ENCODE measurements at regions not wholly inside any gene's neighbourhood (a gene's known extent, or its start where the extent isn't known, plus 50 kb on each side); places are given as distances from the start of the nearest gene placed in this dataset.

DNA sequence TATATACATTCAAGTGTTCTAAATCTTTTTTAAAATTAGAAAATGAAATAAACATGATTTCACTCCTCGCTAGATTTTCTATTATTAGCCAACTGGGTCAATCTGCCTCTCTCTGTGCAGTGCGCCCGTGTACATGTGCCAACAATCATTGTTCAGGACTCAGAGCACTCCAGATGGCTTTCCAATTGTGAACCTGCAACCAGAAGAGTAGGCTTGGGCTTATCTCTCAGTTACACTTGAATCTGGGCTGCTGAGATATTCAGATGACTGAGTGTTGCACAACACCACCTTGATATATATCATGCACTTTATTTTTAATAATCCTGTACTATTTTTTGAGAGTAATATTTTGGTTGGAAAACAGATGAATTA, 184.0 kb upstream of the FSTL5 start:
- no peak overlapping the region for H3K4me3 ChIP-seq (ENCODE audit: low read length)
- DNase-seq (ENCODE audit: low read depth), result no peak

DNA sequence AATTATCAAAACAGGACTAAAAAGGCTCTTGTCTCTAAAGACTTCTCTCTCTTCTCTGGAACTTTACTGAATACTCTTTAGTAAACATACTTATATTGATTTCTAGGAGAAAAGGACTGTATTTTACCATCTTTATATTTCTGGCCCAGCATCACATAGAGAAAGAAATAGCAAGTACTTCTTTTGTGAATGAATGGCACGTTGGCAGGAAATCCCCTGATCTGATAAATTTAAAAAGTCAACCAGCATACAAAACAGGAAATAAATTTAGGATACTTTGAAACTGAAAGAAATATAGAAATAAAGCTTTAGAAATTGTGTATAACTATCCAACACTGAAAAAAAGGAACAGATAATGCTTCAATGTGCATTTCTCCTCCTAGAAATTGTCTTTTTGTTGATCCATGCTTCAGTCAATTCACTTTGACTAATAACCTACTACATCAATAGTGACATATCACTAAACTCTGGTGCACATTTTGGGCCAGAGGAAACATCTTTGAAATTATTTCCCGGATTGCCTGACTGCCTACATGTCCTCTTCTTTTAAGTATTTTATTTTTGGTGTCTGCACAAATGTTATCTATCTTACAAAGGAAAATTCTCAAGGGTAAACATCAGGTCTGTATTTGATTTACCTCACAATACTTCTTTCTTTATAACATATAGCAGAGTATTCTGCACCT, 183.5 kb upstream of the FSTL5 start:
- H3K4me3 ChIP-seq (ENCODE audit: low read length), result no peak overlapping the region
- TF ChIP-seq, protein P1, sequence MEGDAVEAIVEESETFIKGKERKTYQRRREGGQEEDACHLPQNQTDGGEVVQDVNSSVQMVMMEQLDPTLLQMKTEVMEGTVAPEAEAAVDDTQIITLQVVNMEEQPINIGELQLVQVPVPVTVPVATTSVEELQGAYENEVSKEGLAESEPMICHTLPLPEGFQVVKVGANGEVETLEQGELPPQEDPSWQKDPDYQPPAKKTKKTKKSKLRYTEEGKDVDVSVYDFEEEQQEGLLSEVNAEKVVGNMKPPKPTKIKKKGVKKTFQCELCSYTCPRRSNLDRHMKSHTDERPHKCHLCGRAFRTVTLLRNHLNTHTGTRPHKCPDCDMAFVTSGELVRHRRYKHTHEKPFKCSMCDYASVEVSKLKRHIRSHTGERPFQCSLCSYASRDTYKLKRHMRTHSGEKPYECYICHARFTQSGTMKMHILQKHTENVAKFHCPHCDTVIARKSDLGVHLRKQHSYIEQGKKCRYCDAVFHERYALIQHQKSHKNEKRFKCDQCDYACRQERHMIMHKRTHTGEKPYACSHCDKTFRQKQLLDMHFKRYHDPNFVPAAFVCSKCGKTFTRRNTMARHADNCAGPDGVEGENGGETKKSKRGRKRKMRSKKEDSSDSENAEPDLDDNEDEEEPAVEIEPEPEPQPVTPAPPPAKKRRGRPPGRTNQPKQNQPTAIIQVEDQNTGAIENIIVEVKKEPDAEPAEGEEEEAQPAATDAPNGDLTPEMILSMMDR (conservative IDR thresholded peaks at IDR 0.05; ENCODE audit: low read length), result no peak
- no peak for DNase-seq (ENCODE audit: low read depth)

More for the DNA sequence above, 184.0 kb upstream of the FSTL5 start:
- TF ChIP-seq, protein P1 (conservative IDR thresholded peaks at IDR 0.05; ENCODE audit: low read length), result no peak

DNA sequence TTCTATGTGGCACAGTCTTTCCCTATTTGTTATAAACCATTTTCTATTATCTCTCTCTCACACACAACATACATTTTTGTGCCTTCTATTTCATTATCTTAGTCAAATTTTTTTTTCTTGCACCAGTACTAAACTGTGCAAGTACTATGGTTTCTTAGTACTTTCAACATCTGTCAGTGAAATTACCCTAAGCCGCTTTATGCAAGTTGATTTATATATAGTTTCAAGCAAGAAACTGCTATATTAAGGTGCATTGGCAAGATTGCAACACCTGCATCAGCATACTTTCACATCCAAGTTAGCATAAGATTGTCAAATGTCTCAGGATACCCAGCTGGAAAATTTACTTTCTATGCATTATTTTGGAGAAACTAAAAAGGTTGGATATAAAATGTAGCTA, 180.2 kb upstream of the FSTL5 start:
- DNase-seq (ENCODE audit: low read depth), result no peak
- H3K4me3 ChIP-seq (ENCODE audit: low read length), result no peak overlapping the region
- TF ChIP-seq, protein P1 (conservative IDR thresholded peaks at IDR 0.05; ENCODE audit: low read length), result no peak

DNA sequence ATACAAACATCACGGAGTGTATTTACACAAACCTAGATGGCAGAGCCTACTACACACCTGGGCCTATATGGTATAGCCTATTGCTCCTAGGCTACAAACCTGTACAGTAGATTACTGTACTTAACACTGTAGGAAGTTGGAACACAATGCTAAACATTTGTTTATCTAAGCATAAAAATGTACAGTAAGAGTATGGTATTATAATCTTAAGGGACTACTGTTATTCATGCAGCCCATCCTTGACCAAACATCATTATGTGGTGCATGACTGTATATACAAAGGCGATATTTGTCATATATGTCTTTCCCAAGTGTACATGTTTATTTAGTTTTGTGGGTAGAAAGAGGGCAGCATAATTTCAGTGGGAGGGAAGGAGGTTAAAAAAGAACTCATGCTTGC, 177.7 kb upstream of the FSTL5 start:
- no peak for DNase-seq (ENCODE audit: low read depth)
- TF ChIP-seq, protein P1 (conservative IDR thresholded peaks at IDR 0.05; ENCODE audit: low read length), result no peak
- no peak overlapping the region for H3K4me3 ChIP-seq (ENCODE audit: low read length)

DNA sequence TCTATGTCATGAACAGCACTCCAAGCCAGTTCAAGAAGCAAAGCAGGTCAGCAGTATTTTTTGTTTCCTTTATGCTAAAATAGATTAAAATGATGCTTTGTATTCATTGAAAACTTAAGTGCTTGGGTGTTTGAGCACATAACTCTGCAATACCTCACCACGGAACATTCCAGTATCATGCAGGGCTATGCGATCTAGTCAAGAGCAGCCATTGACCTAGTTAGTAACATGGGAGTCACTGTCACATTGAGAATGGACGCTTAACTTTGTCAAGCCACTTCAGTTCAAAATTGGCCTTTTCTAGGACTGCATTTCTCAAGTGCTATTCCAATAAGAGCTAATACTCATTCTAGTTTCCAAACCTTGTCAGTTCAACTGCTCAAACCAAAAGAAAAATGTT, 160.1 kb upstream of the FSTL5 start:
- TF ChIP-seq, protein P1 (conservative IDR thresholded peaks at IDR 0.05; ENCODE audit: low read length), result no peak
- DNase-seq (ENCODE audit: low read depth), result no peak
- no peak overlapping the region for H3K4me3 ChIP-seq (ENCODE audit: low read length)

DNA sequence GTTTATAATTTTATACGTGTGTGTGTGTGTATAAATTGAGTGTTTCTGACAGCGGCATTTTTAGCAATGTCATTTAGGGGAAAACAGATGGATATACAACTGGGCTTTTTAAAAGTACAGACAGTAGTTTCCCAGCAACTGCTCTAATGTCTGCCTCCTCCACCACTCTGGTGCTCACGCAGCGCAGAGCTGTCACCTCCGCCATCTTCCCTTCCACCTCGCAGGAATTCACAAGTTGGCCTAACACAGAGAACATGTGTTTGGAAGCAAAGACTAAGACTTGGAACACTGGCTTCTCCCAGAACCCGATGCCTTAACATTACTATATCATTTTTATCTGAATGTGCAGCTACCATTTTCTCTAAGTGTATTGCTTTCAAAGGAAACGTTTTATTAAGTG, 158.3 kb upstream of the FSTL5 start:
- no peak for DNase-seq (ENCODE audit: low read depth)
- TF ChIP-seq, protein P1 (conservative IDR thresholded peaks at IDR 0.05; ENCODE audit: low read length), result no peak

DNA sequence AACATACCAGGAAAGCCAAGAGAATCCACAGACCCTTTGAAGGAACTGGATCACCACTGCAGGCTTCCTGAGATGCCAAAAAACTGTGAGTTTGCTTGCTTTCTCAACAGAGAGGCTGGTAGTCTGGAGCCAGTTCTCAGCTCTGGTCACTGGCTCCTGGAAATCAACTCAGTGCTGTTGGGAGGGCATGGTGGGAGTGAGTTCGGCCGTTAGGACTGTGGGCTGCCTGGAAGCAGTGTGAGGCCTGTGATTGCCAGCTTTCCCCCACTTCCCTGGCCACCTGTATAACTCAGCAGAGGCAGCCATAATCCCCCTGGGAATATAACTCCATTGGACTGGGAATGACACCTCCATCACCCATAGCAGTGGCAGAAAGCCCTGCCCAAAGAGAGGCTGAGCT, 122.0 kb upstream of the FSTL5 start:
- TF ChIP-seq, protein P1 (conservative IDR thresholded peaks at IDR 0.05; ENCODE audit: low read length), result no peak
- DNase-seq (ENCODE audit: low read depth), result no peak
- H3K4me3 ChIP-seq (ENCODE audit: low read length), result no peak overlapping the region

More for the DNA sequence above, 158.3 kb upstream of the FSTL5 start:
- H3K4me3 ChIP-seq (ENCODE audit: low read length), result no peak overlapping the region
